ENCODE measurements at regions not wholly inside any gene's neighbourhood (a gene's known extent, or its start where the extent isn't known, plus 50 kb on each side); places are given as distances from the start of the nearest gene placed in this dataset.

DNA sequence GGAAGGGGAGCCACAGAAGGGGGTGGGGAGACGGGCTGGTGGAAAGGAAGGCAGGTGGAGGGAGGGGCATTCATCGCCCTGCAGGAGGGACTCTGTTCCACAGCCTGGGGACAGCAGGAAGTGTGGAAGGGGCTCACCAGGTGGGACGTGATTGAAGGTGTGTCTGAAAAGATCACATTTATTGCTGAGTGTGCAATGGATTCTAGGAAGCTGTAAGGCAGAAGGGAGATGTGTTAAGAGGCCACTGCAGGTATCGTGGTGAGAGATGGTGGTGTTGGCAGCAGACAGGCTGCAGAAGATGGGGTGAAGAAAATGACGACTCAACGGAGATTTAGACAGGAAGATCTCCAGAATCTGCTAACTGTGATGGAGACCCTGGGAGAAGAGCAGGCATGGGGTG, 537.4 kb downstream of the MN1 start:
- Histone ChIP-seq H3K4me1 (ENCODE audit: control insufficient read depth, insufficient read depth, low read length) (peaks cover 4% of the 10 kb centered on the region; the same call in 1 of the 2 replicates), H3K4me3 (ENCODE audit: low read depth, low read length) (no peak overlapping the region), H3K36me3 (ENCODE audit: control insufficient read depth, insufficient read depth, low read length) (no peaks in the 10 kb centered on the region), H3K27me3 (ENCODE audit: control insufficient read depth, insufficient read depth, low read length) (no peaks in the 10 kb centered on the region), H3K27ac (ENCODE audit: low read depth, low read length) (no peak overlapping the region), H3K9me3 (ENCODE audit: control insufficient read depth, insufficient read depth, low read length) (no peaks in the 10 kb centered on the region), H3K9ac (ENCODE audit: low read depth, low read length) (no peak overlapping the region)

- Histone ChIP-seq H3K9ac (ENCODE audit: low read depth, low read length) (no peak overlapping the region), H3K27ac (ENCODE audit: low read depth, low read length) (no peak overlapping the region), H3K36me3 (ENCODE audit: control insufficient read depth, insufficient read depth, low read length) (no peaks in the 10 kb centered on the region), H3K9me3 (ENCODE audit: control insufficient read depth, insufficient read depth, low read length) (no peaks in the 10 kb centered on the region), H3K4me3 (ENCODE audit: low read depth, low read length) (no peak overlapping the region), H3K4me1 (ENCODE audit: control insufficient read depth, insufficient read depth, low read length) (no peaks in the 10 kb centered on the region), H3K27me3 (ENCODE audit: control insufficient read depth, insufficient read depth, low read length) (no peaks in the 10 kb centered on the region)
Measured at GRCh38 chr22:27267145-27267544, 534.4 kb downstream of the MN1 start.

GRCh38 chr22:27269751-27270543, 531.6 kb downstream of the MN1 start:
- Histone ChIP-seq H3K9ac (ENCODE audit: low read depth, low read length) (no peak overlapping the region), H3K27ac (ENCODE audit: low read depth, low read length) (no peak overlapping the region), H3K4me3 (ENCODE audit: low read depth, low read length) (no peak overlapping the region), H3K27me3 (ENCODE audit: control insufficient read depth, insufficient read depth, low read length) (no peaks in the 10 kb centered on the region), H3K36me3 (ENCODE audit: control insufficient read depth, insufficient read depth, low read length) (no peaks in the 10 kb centered on the region), H3K9me3 (ENCODE audit: control insufficient read depth, insufficient read depth, low read length) (no peaks in the 10 kb centered on the region), H3K4me1 (ENCODE audit: control insufficient read depth, insufficient read depth, low read length) (no peaks in the 10 kb centered on the region)

DNA sequence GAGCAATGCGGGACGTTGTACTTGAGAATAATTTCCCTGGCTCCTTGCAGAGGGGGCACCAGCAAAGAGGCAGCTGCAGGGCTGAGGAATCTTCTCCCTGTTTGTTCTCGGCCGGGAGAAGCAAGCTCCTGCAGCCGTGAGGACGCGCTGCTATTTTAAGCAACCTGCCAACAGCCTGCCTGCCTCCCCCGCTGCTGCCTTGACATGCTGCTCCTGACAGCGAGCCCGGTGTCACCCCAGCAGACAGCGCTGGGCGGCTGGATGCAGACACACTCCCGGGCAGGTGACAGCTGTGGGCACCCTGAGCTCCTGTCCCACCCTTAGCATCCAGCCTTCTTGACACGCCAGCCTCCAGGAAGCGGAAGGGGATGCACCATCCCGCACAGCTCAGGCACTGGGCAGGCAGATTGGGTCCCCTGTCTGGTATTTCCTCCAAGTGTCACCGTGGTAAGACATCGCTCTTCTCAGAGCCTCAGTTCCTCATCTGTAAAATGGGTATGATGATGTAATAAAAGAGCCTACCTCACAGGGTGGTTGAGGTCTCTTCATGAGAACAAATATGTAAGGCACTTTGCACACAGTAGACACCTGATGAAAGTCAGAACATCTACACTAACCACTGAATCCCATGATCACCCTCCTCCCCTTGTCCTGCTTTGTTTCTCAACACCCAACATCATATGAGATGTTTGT, 530.6 kb downstream of the MN1 start:
- H3K4me1 ChIP-seq (ENCODE audit: control insufficient read depth, insufficient read depth, low read length), result no peaks in the 10 kb centered on the region
- no peak overlapping the region for H3K27ac ChIP-seq (ENCODE audit: low read depth, low read length)
- H3K4me3 ChIP-seq (ENCODE audit: low read depth, low read length), result no peak overlapping the region
- no peaks in the 10 kb centered on the region for H3K36me3 ChIP-seq (ENCODE audit: control insufficient read depth, insufficient read depth, low read length)
- no peak overlapping the region for H3K9ac ChIP-seq (ENCODE audit: low read depth, low read length)
- no peaks in the 10 kb centered on the region for H3K27me3 ChIP-seq (ENCODE audit: control insufficient read depth, insufficient read depth, low read length)
- H3K9me3 ChIP-seq (ENCODE audit: control insufficient read depth, insufficient read depth, low read length), result no peaks in the 10 kb centered on the region

DNA sequence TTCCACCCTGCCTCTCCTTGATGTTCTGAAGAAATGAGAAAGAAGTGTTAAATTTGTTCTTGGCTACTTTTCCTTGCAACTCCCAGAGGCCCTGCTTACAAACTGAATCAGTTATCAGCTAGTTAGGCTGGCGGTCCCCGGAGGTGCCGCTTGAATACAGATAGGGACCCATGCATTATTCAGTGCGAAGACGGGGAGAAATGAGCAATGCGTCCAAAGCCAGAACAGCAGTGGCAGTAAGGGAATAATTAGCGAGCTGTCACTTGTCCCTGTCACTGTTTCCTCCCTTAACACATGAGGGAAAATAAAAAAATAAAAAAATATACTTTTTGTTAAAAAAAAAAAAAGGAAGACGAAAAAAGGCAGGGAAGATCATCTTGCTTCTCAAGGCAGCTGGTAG, 528.1 kb downstream of the MN1 start:
- Histone ChIP-seq H3K36me3 (ENCODE audit: control insufficient read depth, insufficient read depth, low read length) (no peaks in the 10 kb centered on the region), H3K4me1 (ENCODE audit: control insufficient read depth, insufficient read depth, low read length) (no peaks in the 10 kb centered on the region), H3K27ac (ENCODE audit: low read depth, low read length) (no peak overlapping the region), H3K9me3 (ENCODE audit: control insufficient read depth, insufficient read depth, low read length) (no peaks in the 10 kb centered on the region), H3K27me3 (ENCODE audit: control insufficient read depth, insufficient read depth, low read length) (no peaks in the 10 kb centered on the region), H3K9ac (ENCODE audit: low read depth, low read length) (no peak overlapping the region), H3K4me3 (ENCODE audit: low read depth, low read length) (no peak overlapping the region)

DNA sequence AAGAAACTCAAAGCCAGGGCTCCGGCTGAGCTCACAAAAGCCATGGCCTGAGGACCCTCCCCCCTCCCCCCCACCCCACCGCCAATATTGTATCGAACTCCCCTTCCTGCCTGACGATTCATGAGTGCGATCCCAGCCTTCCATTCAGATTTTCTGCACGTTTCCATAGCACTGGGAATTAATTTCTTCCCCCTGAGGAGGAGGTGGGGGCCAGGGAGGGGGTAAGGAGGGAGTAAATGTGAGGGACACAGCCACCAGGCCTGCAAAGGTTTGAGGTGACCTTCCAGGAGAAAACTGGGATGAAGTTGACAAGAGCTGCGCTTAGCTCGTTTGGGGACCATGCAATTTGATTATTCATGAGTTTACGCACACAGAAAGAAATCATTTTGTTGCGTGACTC, 527.7 kb downstream of the MN1 start:
- H3K36me3 ChIP-seq (ENCODE audit: control insufficient read depth, insufficient read depth, low read length), result no peaks in the 10 kb centered on the region
- no peaks in the 10 kb centered on the region for H3K4me1 ChIP-seq (ENCODE audit: control insufficient read depth, insufficient read depth, low read length)
- H3K9ac ChIP-seq (ENCODE audit: low read depth, low read length), result no peak overlapping the region
- H3K9me3 ChIP-seq (ENCODE audit: control insufficient read depth, insufficient read depth, low read length), result no peaks in the 10 kb centered on the region
- no peaks in the 10 kb centered on the region for H3K27me3 ChIP-seq (ENCODE audit: control insufficient read depth, insufficient read depth, low read length)
- no peak overlapping the region for H3K27ac ChIP-seq (ENCODE audit: low read depth, low read length)
- H3K4me3 ChIP-seq (ENCODE audit: low read depth, low read length), result no peak overlapping the region

- Histone ChIP-seq H3K27me3 (ENCODE audit: control insufficient read depth, insufficient read depth, low read length) (no peaks in the 10 kb centered on the region), H3K4me1 (ENCODE audit: control insufficient read depth, insufficient read depth, low read length) (no peaks in the 10 kb centered on the region), H3K9ac (ENCODE audit: low read depth, low read length) (no peak overlapping the region), H3K9me3 (ENCODE audit: control insufficient read depth, insufficient read depth, low read length) (no peaks in the 10 kb centered on the region), H3K4me3 (ENCODE audit: low read depth, low read length) (no peak overlapping the region), H3K36me3 (ENCODE audit: control insufficient read depth, insufficient read depth, low read length) (no peaks in the 10 kb centered on the region), H3K27ac (ENCODE audit: low read depth, low read length) (no peak overlapping the region)
Measured at GRCh38 chr22:27274770-27275449, 526.6 kb downstream of the MN1 start.

DNA sequence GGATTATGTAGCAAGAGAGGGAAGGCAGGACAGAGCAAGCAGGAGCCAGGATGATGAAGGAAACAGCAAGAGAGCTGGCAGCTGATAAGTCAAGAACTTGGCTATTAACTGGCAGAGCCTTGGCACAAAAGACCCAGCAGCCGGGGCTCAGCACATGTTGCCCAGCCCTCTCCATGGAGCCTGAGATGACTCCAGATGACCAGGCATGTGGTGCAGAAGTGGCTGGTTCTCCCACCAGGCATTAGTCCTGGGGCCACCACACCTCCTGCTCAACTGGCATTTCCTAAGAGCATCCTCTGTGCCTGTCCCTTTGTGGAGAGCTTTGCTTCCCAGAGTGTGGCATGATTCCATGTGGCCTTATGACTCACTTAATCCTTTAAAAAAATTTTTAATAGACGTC, 522.6 kb downstream of the MN1 start:
- Histone ChIP-seq H3K9ac (ENCODE audit: low read depth, low read length) (no peak overlapping the region), H3K27ac (ENCODE audit: low read depth, low read length) (no peak overlapping the region), H3K36me3 (ENCODE audit: control insufficient read depth, insufficient read depth, low read length) (no peaks in the 10 kb centered on the region), H3K4me3 (ENCODE audit: low read depth, low read length) (no peak overlapping the region), H3K9me3 (ENCODE audit: control insufficient read depth, insufficient read depth, low read length) (no peaks in the 10 kb centered on the region), H3K27me3 (ENCODE audit: control insufficient read depth, insufficient read depth, low read length) (no peaks in the 10 kb centered on the region), H3K4me1 (ENCODE audit: control insufficient read depth, insufficient read depth, low read length) (no peaks in the 10 kb centered on the region)

DNA sequence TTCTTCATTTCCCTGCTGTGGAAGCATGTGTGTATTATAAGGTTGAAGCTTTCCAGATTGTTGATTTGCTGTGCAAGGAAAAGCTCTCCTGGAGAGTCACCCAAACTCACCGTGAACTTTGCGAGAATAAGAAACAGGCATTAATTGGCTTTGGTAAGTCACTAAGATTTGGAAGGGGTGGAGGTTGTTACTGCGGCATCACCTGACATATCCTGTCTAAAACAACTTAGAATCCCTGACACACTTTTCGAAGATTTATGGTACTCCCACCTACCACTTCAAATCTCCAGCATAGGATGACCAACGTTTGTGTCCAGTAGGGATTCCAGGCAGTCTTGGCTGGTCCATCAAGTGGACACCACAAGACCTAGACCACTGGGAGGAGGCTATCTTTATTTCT, 518.3 kb downstream of the MN1 start:
- Histone ChIP-seq H3K27ac (ENCODE audit: low read depth, low read length) (no peak overlapping the region), H3K9ac (ENCODE audit: low read depth, low read length) (no peak overlapping the region), H3K27me3 (ENCODE audit: control insufficient read depth, insufficient read depth, low read length) (no peaks in the 10 kb centered on the region), H3K36me3 (ENCODE audit: control insufficient read depth, insufficient read depth, low read length) (no peaks in the 10 kb centered on the region), H3K4me3 (ENCODE audit: low read depth, low read length) (no peak overlapping the region), H3K9me3 (ENCODE audit: control insufficient read depth, insufficient read depth, low read length) (no peaks in the 10 kb centered on the region), H3K4me1 (ENCODE audit: control insufficient read depth, insufficient read depth, low read length) (no peaks in the 10 kb centered on the region)

DNA sequence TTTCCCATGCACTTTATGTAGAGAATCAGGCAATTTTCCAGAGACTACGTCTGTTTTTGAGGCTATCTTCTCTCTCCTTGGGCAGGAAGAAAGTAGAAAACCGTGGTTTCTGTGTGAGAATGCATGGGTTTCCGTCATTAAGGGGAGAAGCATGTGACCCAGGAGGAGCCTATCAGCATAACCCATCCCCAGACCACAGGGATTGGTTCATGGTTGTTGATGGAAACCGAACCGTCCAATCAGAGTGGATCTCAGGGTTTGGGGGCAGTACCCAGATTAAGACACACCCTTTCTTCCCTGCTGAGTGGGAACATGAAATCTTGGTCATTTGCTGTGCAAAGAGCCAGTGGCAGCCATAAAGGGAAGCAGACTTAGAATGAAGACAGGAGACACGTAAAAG, 517.8 kb downstream of the MN1 start:
- Histone ChIP-seq H3K4me1 (ENCODE audit: control insufficient read depth, insufficient read depth, low read length) (no peaks in the 10 kb centered on the region), H3K9me3 (ENCODE audit: control insufficient read depth, insufficient read depth, low read length) (no peaks in the 10 kb centered on the region), H3K9ac (ENCODE audit: low read depth, low read length) (no peak overlapping the region), H3K36me3 (ENCODE audit: control insufficient read depth, insufficient read depth, low read length) (no peaks in the 10 kb centered on the region), H3K27ac (ENCODE audit: low read depth, low read length) (no peak overlapping the region), H3K27me3 (ENCODE audit: control insufficient read depth, insufficient read depth, low read length) (no peaks in the 10 kb centered on the region), H3K4me3 (ENCODE audit: low read depth, low read length) (no peak overlapping the region)

DNA sequence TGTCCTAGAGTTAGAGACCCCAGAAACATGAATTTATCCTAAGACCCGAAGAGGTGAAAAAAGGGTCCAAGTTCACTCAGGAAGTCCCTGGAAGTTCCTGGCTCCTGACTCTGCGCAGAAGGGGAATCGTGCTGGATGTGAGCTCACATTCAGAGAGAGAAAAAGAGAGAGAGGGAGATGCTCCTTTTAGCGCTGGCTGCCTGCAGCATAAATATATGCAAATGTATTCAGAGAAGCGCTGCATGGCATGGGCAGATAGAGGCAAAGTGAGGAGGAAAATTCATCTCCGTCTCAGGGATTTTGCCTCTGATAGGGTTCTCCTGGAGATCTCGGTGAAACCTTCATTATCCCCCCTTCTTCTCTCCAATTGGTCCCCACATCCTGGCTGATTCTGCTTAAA, 517.2 kb downstream of the MN1 start:
- Histone ChIP-seq H3K9ac (ENCODE audit: low read depth, low read length) (no peak overlapping the region), H3K27me3 (ENCODE audit: control insufficient read depth, insufficient read depth, low read length) (no peaks in the 10 kb centered on the region), H3K4me1 (ENCODE audit: control insufficient read depth, insufficient read depth, low read length) (no peaks in the 10 kb centered on the region), H3K36me3 (ENCODE audit: control insufficient read depth, insufficient read depth, low read length) (no peaks in the 10 kb centered on the region), H3K4me3 (ENCODE audit: low read depth, low read length) (no peak overlapping the region), H3K27ac (ENCODE audit: low read depth, low read length) (no peak overlapping the region), H3K9me3 (ENCODE audit: control insufficient read depth, insufficient read depth, low read length) (no peaks in the 10 kb centered on the region)

Measured in HUES48 (cell line).